ENCODE measurements at regions not wholly inside any gene's neighbourhood (a gene's known extent, or its start where the extent isn't known, plus 50 kb on each side); places are given as distances from the start of the nearest gene placed in this dataset.

GRCh38 chr18:8980496-8980895, 122.0 kb upstream of the NDUFV2 start:
- no peaks in the 10 kb centered on the region for H3K36me3 ChIP-seq (ENCODE audit: control insufficient read depth, insufficient read depth, low read length)
- ChIA-PET CTCF (no interaction called here), POLR2A (no interaction called here)
- no peaks in the 10 kb centered on the region for H3K9me3 ChIP-seq (ENCODE audit: control insufficient read depth, insufficient read depth, low read depth, low read length)
- no peak overlapping the region for H3K27ac ChIP-seq (ENCODE audit: low read length)
- no peaks in the 10 kb centered on the region for H3K27me3 ChIP-seq (ENCODE audit: control insufficient read depth, insufficient read depth, low read length)
- H3K4me1 ChIP-seq (ENCODE audit: control insufficient read depth, insufficient read depth, low read length), result peaks cover 4% of the 10 kb centered on the region
- no peak overlapping the region for H3K4me3 ChIP-seq (ENCODE audit: low read depth in 2 of 2, low read length in 2 of 2)
- TF ChIP-seq SIN3A (IDR thresholded peaks at IDR 0.05; ENCODE audit: borderline replicate concordance, insufficient read depth, low read depth, low read length), result no peak
- no peak for TF ChIP-seq TCF7L2 (IDR thresholded peaks at IDR 0.05; ENCODE audit: low read depth, low read length)
- no peak for TF ChIP-seq REST (IDR thresholded peaks at IDR 0.05; ENCODE audit: insufficient read depth in 1 of 2, low read depth in 2 of 2, low read length in 1 of 2)
- no peak for TF ChIP-seq POLR2AphosphoS5 (IDR thresholded peaks at IDR 0.05; ENCODE audit: low read depth, low read length)
- TF ChIP-seq CTCF (IDR thresholded peaks at IDR 0.05), result no peak
- ATAC-seq (no peak), DNase-seq (ENCODE audit: low read depth, low spot score) (no peak)
- in situ Hi-C loops (cut with HindIII; ENCODE audit: low pct_unique_long_range_greater_than_20kb, low sequenced_read_pairs) (no loop called here), intact Hi-C loops (cut with micrococcal nuclease; ENCODE audit: unreplicated experiment) (loop anchor here (5.0 to 10.0 kb wide), 2 partner anchors 176 to 283 kb away; no protein-coding TSS in a partner anchor)
- no TSS peak for BruUV-seq (replicated peaks)

GRCh38 chr18:8980918-8981317, 121.6 kb upstream of the NDUFV2 start:
- in situ Hi-C loops (cut with HindIII; ENCODE audit: low pct_unique_long_range_greater_than_20kb, low sequenced_read_pairs), result no loop called here
- ATAC-seq (no peak), DNase-seq (ENCODE audit: low read depth, low spot score) (no peak)
- Histone ChIP-seq H3K4me3 (ENCODE audit: low read depth in 2 of 2, low read length in 2 of 2) (no peak overlapping the region), H3K27me3 (ENCODE audit: control insufficient read depth, insufficient read depth, low read length) (no peaks in the 10 kb centered on the region), H3K36me3 (ENCODE audit: control insufficient read depth, insufficient read depth, low read length) (no peaks in the 10 kb centered on the region), H3K9me3 (ENCODE audit: control insufficient read depth, insufficient read depth, low read depth, low read length) (no peaks in the 10 kb centered on the region), H3K27ac (ENCODE audit: low read length) (no peak overlapping the region), H3K4me1 (ENCODE audit: control insufficient read depth, insufficient read depth, low read length) (peaks cover 4% of the 10 kb centered on the region)
- CTCF ChIA-PET, result interaction anchor here (1.5 kb wide), 1 partner anchor 284 kb away, joined by 7 read pairs; no protein-coding TSS in a partner anchor
- POLR2A ChIA-PET, result no interaction called here
- intact Hi-C loops (cut with micrococcal nuclease; ENCODE audit: unreplicated experiment), result loop anchor here (5.0 to 10.0 kb wide), 2 partner anchors 176 to 284 kb away; no protein-coding TSS in a partner anchor
- TF ChIP-seq CTCF (IDR thresholded peaks at IDR 0.05) (no peak), SIN3A (IDR thresholded peaks at IDR 0.05; ENCODE audit: borderline replicate concordance, insufficient read depth, low read depth, low read length) (no peak), POLR2AphosphoS5 (IDR thresholded peaks at IDR 0.05; ENCODE audit: low read depth, low read length) (no peak), TCF7L2 (IDR thresholded peaks at IDR 0.05; ENCODE audit: low read depth, low read length) (no peak), REST (IDR thresholded peaks at IDR 0.05; ENCODE audit: insufficient read depth in 1 of 2, low read depth in 2 of 2, low read length in 1 of 2) (no peak)
- BruUV-seq (replicated peaks), result no TSS peak

Data from Panc1 (cell line).